IPS-18a (cell line): ENCODE measurements at regions not wholly inside any gene's neighbourhood (a gene's known extent, or its start where the extent isn't known, plus 50 kb on each side); places are given as distances from the start of the nearest gene placed in this dataset.

ENCODE experiments used
- H3K27ac ChIP-seq: one replicate; pipeline ENCODE4 v1.5.1; 2013; ENCODE audit warnings: low read length
- H3K27me3 ChIP-seq: one replicate; pipeline ENCODE4 v1.6.1; 2013; ENCODE audit warnings: mild to moderate bottlenecking, low read length; ENCODE audit not compliant: control insufficient read depth, insufficient read depth
- H3K36me3 ChIP-seq: one replicate; pipeline ENCODE4 v1.6.1; 2013; ENCODE audit warnings: low read depth, low read length; ENCODE audit not compliant: control insufficient read depth
- H3K4me1 ChIP-seq: one replicate; pipeline ENCODE4 v1.6.1; 2013; ENCODE audit warnings: low read depth, low read length; ENCODE audit not compliant: control insufficient read depth
- H3K4me3 ChIP-seq: one replicate; pipeline ENCODE4 v1.5.1; 2013; ENCODE audit warnings: low read length
- H3K9ac ChIP-seq: one replicate; pipeline ENCODE4 v1.6.1; 2013; ENCODE audit warnings: mild to moderate bottlenecking, low read length, moderate library complexity
- H3K9me3 ChIP-seq: one replicate; pipeline ENCODE4 v1.6.1; 2013; ENCODE audit warnings: low read depth, low read length; ENCODE audit not compliant: control insufficient read depth

- H3K27me3 ChIP-seq = no peaks in the 10 kb centered on the region
- no peak overlapping the region for H3K27ac ChIP-seq
- H3K9me3 ChIP-seq = no peaks in the 10 kb centered on the region
- H3K4me1 ChIP-seq = no peaks in the 10 kb centered on the region
- no peak overlapping the region for H3K4me3 ChIP-seq
- no peaks in the 10 kb centered on the region for H3K36me3 ChIP-seq
- no peak overlapping the region for H3K9ac ChIP-seq
Observed at GRCh38 chr3:159172473-159172872, 370.6 kb downstream of the MFSD1 start.

- H3K36me3 ChIP-seq = no peaks in the 10 kb centered on the region
- no peaks in the 10 kb centered on the region for H3K9me3 ChIP-seq
- H3K27ac ChIP-seq = no peak overlapping the region
- H3K9ac ChIP-seq = no peak overlapping the region
- no peaks in the 10 kb centered on the region for H3K27me3 ChIP-seq
- no peak overlapping the region for H3K4me3 ChIP-seq
- no peaks in the 10 kb centered on the region for H3K4me1 ChIP-seq
Observed at GRCh38 chr3:159174715-159175692, 373.1 kb downstream of the MFSD1 start.

- H3K9ac ChIP-seq = no peak overlapping the region
- no peaks in the 10 kb centered on the region for H3K36me3 ChIP-seq
- H3K4me1 ChIP-seq = no peaks in the 10 kb centered on the region
- H3K27me3 ChIP-seq = no peaks in the 10 kb centered on the region
- H3K4me3 ChIP-seq = no peak overlapping the region
- H3K9me3 ChIP-seq = no peaks in the 10 kb centered on the region
- H3K27ac ChIP-seq = no peak overlapping the region
Observed at GRCh38 chr3:159178209-159178897, 376.5 kb downstream of the MFSD1 start.

- Histone ChIP-seq H3K36me3 (no peaks in the 10 kb centered on the region), H3K9ac (no peak overlapping the region), H3K4me1 (no peaks in the 10 kb centered on the region), H3K27me3 (no peaks in the 10 kb centered on the region), H3K9me3 (no peaks in the 10 kb centered on the region), H3K4me3 (no peak overlapping the region), H3K27ac (no peak overlapping the region)
Observed at GRCh38 chr3:159182961-159183360, 381.1 kb downstream of the MFSD1 start.

GRCh38 chr3:159185443-159186050 is 383.7 kb downstream of the MFSD1 start:
- Histone ChIP-seq H3K27ac (no peak overlapping the region), H3K9me3 (no peaks in the 10 kb centered on the region), H3K9ac (no peak overlapping the region), H3K4me3 (no peak overlapping the region), H3K4me1 (no peaks in the 10 kb centered on the region), H3K36me3 (no peaks in the 10 kb centered on the region), H3K27me3 (no peaks in the 10 kb centered on the region)

GRCh38 chr3:159186581-159186980 is 384.7 kb downstream of the MFSD1 start:
- H3K27ac ChIP-seq = no peak overlapping the region
- no peaks in the 10 kb centered on the region for H3K27me3 ChIP-seq
- no peaks in the 10 kb centered on the region for H3K4me1 ChIP-seq
- no peaks in the 10 kb centered on the region for H3K9me3 ChIP-seq
- H3K4me3 ChIP-seq = no peak overlapping the region
- H3K9ac ChIP-seq = no peak overlapping the region
- no peaks in the 10 kb centered on the region for H3K36me3 ChIP-seq

- no peak overlapping the region for H3K9ac ChIP-seq
Observed at GRCh38 chr3:159187232-159187631, 385.4 kb downstream of the MFSD1 start.

GRCh38 chr3:159187706-159188105 is 385.9 kb downstream of the MFSD1 start:
- no peak overlapping the region for H3K9ac ChIP-seq
- no peaks in the 10 kb centered on the region for H3K4me1 ChIP-seq
- no peaks in the 10 kb centered on the region for H3K36me3 ChIP-seq
- no peak overlapping the region for H3K4me3 ChIP-seq
- H3K27ac ChIP-seq = no peak overlapping the region
- no peaks in the 10 kb centered on the region for H3K9me3 ChIP-seq
- H3K27me3 ChIP-seq = no peaks in the 10 kb centered on the region

More at GRCh38 chr3:159187232-159187631, 385.4 kb downstream of the MFSD1 start:
- H3K27me3 ChIP-seq = no peaks in the 10 kb centered on the region
- H3K4me3 ChIP-seq = no peak overlapping the region
- no peaks in the 10 kb centered on the region for H3K9me3 ChIP-seq
- no peak overlapping the region for H3K27ac ChIP-seq
- H3K4me1 ChIP-seq = no peaks in the 10 kb centered on the region
- H3K36me3 ChIP-seq = no peaks in the 10 kb centered on the region

- Histone ChIP-seq H3K9ac (no peak overlapping the region), H3K27ac (no peak overlapping the region), H3K4me3 (no peak overlapping the region), H3K9me3 (no peaks in the 10 kb centered on the region), H3K27me3 (no peaks in the 10 kb centered on the region), H3K4me1 (no peaks in the 10 kb centered on the region), H3K36me3 (no peaks in the 10 kb centered on the region)
Observed at GRCh38 chr3:159189994-159190669, 388.3 kb downstream of the MFSD1 start.

- H3K27ac ChIP-seq = no peak overlapping the region
- no peaks in the 10 kb centered on the region for H3K27me3 ChIP-seq
- no peaks in the 10 kb centered on the region for H3K9me3 ChIP-seq
- H3K9ac ChIP-seq = no peak overlapping the region
- H3K36me3 ChIP-seq = no peaks in the 10 kb centered on the region
- peaks cover 2% of the 10 kb centered on the region for H3K4me1 ChIP-seq
- no peak overlapping the region for H3K4me3 ChIP-seq
Observed at GRCh38 chr3:159191447-159191846, 389.6 kb downstream of the MFSD1 start.

- Histone ChIP-seq H3K4me1 (peaks cover 4% of the 10 kb centered on the region), H3K9ac (no peak overlapping the region), H3K9me3 (no peaks in the 10 kb centered on the region), H3K27me3 (no peaks in the 10 kb centered on the region), H3K27ac (no peak overlapping the region), H3K4me3 (no peak overlapping the region), H3K36me3 (no peaks in the 10 kb centered on the region)
Observed at GRCh38 chr3:159196359-159196758, 394.5 kb downstream of the MFSD1 start.
